ENCODE measurements at regions not wholly inside any gene's neighbourhood (a gene's known extent, or its start where the extent isn't known, plus 50 kb on each side); places are given as distances from the start of the nearest gene placed in this dataset.

DNA sequence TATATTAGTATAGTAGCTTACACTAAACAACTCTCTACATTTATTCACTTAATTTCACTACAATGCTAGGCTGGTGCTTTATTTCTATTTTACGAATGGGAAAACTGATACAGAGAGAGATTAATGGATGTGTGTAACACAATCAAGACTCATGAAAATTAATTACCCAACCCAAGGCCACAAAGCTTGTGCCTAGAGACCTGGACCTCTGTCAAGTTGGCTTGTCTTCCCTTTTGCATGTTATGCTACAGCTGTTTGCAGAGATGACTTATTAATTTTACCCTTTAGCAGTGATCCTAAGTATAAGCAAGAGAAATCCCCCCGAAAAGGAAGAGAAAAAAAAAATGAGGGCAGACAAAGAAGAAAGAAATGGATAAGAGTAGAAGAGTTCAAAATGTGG, 162.5 kb downstream of the C3orf38 start:
- no peak for TF ChIP-seq CTCF (IDR thresholded peaks at IDR 0.05; ENCODE audit: extremely low read depth, missing control alignments)
- DNase-seq (ENCODE audit: low spot score): no peak

DNA sequence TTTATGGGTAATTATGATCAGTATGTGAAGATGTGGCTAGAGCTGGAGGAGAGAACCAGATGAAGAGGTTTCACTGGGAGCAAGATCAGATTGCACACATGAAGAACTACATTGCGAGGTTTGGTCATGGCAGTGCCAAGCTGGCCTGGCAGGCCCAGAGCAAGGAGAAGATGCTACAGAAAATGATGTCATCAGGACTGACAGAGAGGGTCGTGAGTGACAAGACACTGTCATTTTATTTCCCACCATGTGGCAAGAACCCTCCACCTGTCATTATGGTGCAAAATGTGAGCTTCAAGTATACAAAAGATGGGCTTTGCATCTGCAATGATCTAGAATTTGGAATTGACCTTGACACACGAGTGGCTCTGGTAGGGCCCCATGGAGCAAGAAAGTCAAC, 168.3 kb downstream of the C3orf38 start:
- no peak for DNase-seq (ENCODE audit: low spot score)
- no peak for TF ChIP-seq CTCF (IDR thresholded peaks at IDR 0.05; ENCODE audit: extremely low read depth, missing control alignments)

GRCh38 chr3:88321363-88322050, 171.7 kb downstream of the C3orf38 start:
- no peak for DNase-seq (ENCODE audit: low spot score)

GRCh38 chr3:88324788-88325187, 175.0 kb downstream of the C3orf38 start:
- TF ChIP-seq CTCF (IDR thresholded peaks at IDR 0.05; ENCODE audit: extremely low read depth, missing control alignments): no peak
- DNase-seq (ENCODE audit: low spot score): no peak

More at GRCh38 chr3:88321363-88322050, 171.7 kb downstream of the C3orf38 start:
- no peak for TF ChIP-seq CTCF (IDR thresholded peaks at IDR 0.05; ENCODE audit: extremely low read depth, missing control alignments)

DNA sequence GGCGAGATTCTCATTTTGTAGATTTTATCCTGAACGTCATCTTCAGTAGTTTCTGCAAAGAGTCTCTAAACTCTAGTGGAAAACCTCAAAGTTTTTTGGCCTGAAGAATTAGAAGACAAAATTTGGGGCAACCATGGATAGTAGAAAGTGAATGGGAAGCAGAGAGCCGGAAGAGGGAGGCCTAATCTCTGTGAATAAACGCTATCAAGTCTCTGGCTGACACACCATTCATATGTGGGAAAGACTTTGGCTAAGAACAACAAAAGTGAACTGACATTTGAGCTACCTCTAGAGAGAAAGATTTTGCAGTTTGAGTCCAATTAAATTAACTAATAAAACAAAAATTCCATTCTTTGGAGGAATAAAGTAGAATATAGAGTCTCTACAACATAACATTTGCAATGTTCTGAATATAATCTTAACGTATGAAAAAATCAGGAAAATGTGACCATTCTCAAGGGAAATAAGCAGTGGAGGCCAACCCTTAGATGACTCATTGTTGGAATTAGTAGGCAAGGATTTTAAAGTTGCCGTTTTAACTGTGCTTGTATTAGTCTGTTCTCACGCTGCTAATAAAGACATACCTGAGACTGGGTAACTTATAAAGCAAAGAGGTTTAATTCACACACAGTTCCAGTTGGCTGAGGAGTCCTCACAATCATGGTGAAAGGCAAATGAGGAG, 184.6 kb downstream of the C3orf38 start:
- no peak for DNase-seq (ENCODE audit: low spot score)
- no peak for TF ChIP-seq CTCF (IDR thresholded peaks at IDR 0.05; ENCODE audit: extremely low read depth, missing control alignments)

- TF ChIP-seq CTCF (IDR thresholded peaks at IDR 0.05; ENCODE audit: extremely low read depth, missing control alignments): no peak
- no peak for DNase-seq (ENCODE audit: low spot score)
Observed at GRCh38 chr3:88336894-88337293, 187.1 kb downstream of the C3orf38 start.

GRCh38 chr3:88343264-88343663, 193.5 kb downstream of the C3orf38 start:
- no peak for DNase-seq (ENCODE audit: low spot score)
- TF ChIP-seq CTCF (IDR thresholded peaks at IDR 0.05; ENCODE audit: extremely low read depth, missing control alignments): no peak
